BE2C (cell line): ENCODE measurements at regions not wholly inside any gene's neighbourhood (a gene's known extent, or its start where the extent isn't known, plus 50 kb on each side); places are given as distances from the start of the nearest gene placed in this dataset.
"Not testable (repeated sequence)": the region's sequence is repeated elsewhere in the genome, so short reads cannot be mapped to it uniquely, and the experiment has no call there.

Experiments
- DNase-seq: peaks from one replicate; pipeline ENCODE4 v3.0.0-alpha.2; 2020
- H3K27me3 ChIP-seq: fragments of 250-450 bp; sonication (Bioruptor Pico); 2 replicates; pipeline ENCODE4 v1.5.1; 2020; ENCODE audit warnings: mild to moderate bottlenecking
- H3K36me3 ChIP-seq: fragments of 250-450 bp; sonication (Bioruptor Pico); 2 replicates; pipeline ENCODE4 v1.5.1; 2020; ENCODE audit warnings: mild to moderate bottlenecking
- H3K4me1 ChIP-seq: fragments of 250-450 bp; sonication (Bioruptor Pico); 2 replicates; pipeline ENCODE4 v1.5.1; 2020
- H3K4me3 ChIP-seq: 2 replicates; pipeline ENCODE4 v1.5.1; 2011; ENCODE audit warnings: low read depth, low read length
- H3K9me3 ChIP-seq: fragments of 250-450 bp; sonication (Bioruptor Pico); 2 replicates; pipeline ENCODE4 v1.5.1; 2020
- TF ChIP-seq, protein P1 (sequence below): IDR thresholded peaks from 2 replicates; pipeline ENCODE4 v1.5.1; 2012; ENCODE audit warnings: mild to moderate bottlenecking, low read depth, low read length

DNA sequence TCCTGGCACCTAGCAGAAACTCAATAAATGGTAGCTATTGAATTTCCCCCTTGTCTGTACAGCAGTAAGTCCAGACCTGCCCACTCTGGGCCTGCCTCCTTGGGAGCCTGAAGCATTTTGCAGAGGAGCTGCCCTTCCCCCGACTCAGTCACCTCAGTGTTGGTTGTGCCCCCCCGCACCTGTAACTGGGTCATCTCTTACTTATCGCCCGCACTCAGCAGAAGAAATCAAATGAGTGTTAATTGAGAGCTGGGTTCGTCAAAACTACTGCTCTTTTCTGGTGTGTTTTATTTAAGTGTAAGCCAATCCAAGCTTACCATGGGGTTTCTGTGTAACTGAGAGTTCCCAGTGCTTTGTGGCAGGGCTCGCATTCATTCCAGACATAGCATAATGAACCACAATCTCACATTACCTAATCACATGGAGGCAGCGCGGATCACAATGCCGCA, 175.5 kb upstream of the IRF2BP2 start:
- not testable (repeated sequence) for H3K9me3 ChIP-seq, H3K36me3 ChIP-seq, H3K27me3 ChIP-seq, H3K4me3 ChIP-seq, H3K4me1 ChIP-seq, DNase-seq

DNA sequence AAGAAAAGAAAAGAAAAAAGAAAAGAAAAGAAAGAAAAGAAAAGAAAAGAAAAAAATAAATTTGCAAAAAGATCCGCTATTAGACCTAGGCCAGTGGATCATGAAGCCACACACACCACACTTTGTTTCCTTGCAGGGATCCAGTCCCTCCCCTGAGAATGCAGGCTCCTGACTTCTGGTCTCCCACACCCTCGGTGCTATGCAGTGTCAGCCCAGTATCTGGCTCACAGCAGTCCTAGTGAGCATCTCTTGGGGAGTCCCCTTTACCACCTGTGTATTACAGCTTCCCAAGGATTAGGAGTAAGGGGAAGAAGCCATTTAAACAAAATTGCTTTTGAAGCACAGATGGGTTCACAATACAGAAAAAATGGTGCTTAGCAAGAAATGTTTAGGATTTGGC, 174.1 kb upstream of the IRF2BP2 start:
- H3K27me3 ChIP-seq, H3K4me3 ChIP-seq, H3K9me3 ChIP-seq, DNase-seq, H3K4me1 ChIP-seq, H3K36me3 ChIP-seq: not testable (repeated sequence)

DNA sequence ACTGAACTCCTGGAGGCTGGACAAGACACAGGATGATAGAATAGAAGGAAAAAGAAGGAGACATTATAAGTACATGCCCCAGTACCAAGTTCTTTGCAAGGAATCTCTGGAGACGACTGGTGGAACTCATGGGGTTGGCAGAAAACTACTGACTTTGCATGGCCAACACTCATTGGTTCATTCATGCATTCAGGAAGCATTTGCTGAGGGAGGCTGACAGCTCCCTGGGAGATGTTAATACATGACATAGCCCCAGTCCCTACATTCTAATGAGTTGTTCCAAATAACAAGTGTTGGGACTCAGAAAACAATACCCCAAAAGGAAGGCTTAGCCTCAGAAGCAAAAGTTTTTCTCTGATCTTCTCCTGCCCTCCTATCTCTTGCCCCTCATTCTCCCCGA, 172.8 kb upstream of the IRF2BP2 start:
- DNase-seq = no peak
- no peaks in the 10 kb centered on the region for H3K4me1 ChIP-seq
- H3K36me3 ChIP-seq = no peaks in the 10 kb centered on the region
- H3K27me3 ChIP-seq = no peaks in the 10 kb centered on the region
- no peak overlapping the region for H3K4me3 ChIP-seq
- H3K9me3 ChIP-seq = no peaks in the 10 kb centered on the region
- TF ChIP-seq, protein P1, sequence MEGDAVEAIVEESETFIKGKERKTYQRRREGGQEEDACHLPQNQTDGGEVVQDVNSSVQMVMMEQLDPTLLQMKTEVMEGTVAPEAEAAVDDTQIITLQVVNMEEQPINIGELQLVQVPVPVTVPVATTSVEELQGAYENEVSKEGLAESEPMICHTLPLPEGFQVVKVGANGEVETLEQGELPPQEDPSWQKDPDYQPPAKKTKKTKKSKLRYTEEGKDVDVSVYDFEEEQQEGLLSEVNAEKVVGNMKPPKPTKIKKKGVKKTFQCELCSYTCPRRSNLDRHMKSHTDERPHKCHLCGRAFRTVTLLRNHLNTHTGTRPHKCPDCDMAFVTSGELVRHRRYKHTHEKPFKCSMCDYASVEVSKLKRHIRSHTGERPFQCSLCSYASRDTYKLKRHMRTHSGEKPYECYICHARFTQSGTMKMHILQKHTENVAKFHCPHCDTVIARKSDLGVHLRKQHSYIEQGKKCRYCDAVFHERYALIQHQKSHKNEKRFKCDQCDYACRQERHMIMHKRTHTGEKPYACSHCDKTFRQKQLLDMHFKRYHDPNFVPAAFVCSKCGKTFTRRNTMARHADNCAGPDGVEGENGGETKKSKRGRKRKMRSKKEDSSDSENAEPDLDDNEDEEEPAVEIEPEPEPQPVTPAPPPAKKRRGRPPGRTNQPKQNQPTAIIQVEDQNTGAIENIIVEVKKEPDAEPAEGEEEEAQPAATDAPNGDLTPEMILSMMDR = no peak

DNA sequence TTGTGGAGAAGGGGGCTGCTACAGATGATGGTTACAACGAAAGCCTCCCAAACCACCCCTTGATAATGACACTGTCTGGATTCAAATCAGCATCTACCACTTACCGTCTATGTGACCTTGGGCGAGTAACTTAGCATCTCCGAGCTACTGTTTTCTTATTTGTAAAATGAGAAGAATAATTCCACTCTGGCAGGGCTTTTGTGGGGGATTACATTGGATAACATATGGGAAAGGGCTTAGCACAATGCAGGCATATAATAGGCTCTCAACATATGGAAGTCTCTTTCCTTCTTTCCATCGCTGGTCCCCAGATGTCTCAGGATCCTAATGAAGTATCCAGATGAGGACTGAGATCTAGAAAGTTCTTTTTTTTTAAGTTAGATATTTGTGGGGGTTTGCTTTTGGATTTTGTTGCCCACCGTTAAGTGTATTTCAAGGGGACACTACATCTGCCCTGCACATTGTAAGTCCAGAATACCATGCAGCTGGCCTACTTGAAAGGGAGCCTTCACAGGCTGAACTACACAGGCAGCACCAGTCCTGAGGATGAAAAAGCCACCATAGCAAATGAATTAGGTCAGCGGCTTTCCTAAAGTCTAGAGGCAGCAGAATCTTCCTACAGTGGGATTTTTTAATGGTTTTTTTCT, 172.2 kb upstream of the IRF2BP2 start:
- TF ChIP-seq, protein P1 = no peak
- Histone ChIP-seq H3K27me3 (no peaks in the 10 kb centered on the region), H3K4me3 (no peak overlapping the region), H3K4me1 (no peaks in the 10 kb centered on the region), H3K9me3 (no peaks in the 10 kb centered on the region), H3K36me3 (no peaks in the 10 kb centered on the region)
- DNase-seq = no peak

DNA sequence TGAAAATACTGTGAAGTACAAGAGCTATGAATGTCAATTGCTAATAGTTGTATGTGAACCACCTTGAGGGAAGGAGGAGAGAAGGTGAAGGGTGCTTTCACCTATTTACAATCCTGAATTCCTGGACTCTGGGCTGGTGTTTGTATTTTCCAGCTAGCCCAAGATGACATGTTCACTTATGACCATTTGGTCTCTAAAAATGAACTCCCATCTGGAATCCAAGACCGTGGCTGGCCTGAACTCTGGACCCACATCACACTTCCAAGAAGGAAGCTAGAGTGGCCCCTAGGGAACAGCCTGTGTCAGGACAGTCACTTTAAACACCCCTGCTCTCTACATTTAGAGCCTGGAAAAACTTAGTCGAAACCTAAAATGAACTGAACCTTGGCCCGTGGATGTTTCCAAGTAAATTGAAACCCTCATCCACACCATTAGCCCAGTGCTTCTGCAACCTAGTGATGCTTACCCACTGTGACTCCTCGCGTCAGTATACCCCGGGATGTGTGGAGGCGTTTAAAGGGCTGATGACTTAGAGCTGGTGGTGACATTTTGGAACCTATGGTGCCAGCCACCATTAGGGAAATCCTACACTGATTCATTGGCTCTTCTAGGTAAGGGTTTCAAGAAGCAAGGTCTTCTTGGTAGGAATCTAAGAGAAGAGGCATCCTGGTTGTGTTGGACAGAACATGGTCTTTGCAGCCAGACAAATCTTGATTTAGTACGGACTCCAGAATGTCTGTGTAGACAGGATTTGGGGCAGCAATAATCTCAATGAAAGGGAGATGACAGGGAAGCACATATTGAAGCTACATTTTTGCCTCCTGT, 171.5 kb upstream of the IRF2BP2 start:
- TF ChIP-seq, protein P1 = no peak
- Histone ChIP-seq H3K4me1 (no peaks in the 10 kb centered on the region), H3K27me3 (no peaks in the 10 kb centered on the region), H3K4me3 (no peak overlapping the region), H3K36me3 (no peaks in the 10 kb centered on the region), H3K9me3 (no peaks in the 10 kb centered on the region)
- DNase-seq = no peak

DNA sequence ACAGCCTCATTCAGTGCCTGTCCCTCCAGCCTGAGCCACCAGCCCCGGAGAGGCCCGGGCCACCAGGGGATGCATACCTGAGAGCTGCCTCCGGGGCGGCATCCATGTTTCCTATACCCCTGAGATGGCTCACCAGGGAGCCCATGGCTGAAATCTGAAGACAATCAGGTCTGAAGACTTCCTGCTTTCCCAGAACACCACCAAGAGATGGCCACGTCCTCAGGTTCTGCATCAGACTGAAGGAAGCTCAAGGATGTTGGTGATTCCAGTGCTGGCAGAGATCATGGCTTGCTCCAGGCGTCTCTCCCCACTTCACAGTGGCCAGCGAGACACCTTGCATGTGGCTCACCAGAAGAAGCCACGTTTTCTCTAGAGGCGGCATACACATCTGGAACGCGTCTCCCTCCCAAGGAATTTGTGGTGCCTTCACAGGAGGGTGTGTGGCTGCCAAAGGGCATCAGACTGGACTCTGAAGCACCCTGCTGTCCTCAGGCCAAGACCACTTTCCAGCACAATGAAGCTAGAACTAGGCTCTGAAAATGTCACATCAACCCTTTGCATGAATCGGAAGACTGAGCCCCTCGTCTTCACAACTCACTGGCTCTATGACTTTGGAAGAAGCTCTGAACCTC, 170.7 kb upstream of the IRF2BP2 start:
- DNase-seq = no peak
- H3K27me3 ChIP-seq = no peaks in the 10 kb centered on the region

More for the DNA sequence above, 170.7 kb upstream of the IRF2BP2 start:
- TF ChIP-seq, protein P1 = no peak
- Histone ChIP-seq H3K36me3 (no peaks in the 10 kb centered on the region), H3K4me1 (no peaks in the 10 kb centered on the region), H3K9me3 (no peaks in the 10 kb centered on the region), H3K4me3 (no peak overlapping the region)
